Activated CD8-positive, alpha-beta memory T cell treated with anti-CD3 and anti-CD28 coated beads for 36 hours (primary cell): ENCODE measurements at regions not wholly inside any gene's neighbourhood (a gene's known extent, or its start where the extent isn't known, plus 50 kb on each side); places are given as distances from the start of the nearest gene placed in this dataset.
"Not testable (repeated sequence)": the region's sequence is repeated elsewhere in the genome, so short reads cannot be mapped to it uniquely, and the experiment has no call there.

Source experiments
- CTCF ChIA-PET: fragments of 350-600 bp; sonication (Branson Sonifier 250); formaldehyde crosslinking; loops from one replicate; lab custom pipeline; 2021; ENCODE audit warnings: antibody characterized with exemption; lab: Charles Lee
- POLR2A ChIA-PET: fragments of 350-600 bp; sonication (Branson Sonifier 250); formaldehyde crosslinking; loops from one replicate; lab custom pipeline; 2021; ENCODE audit warnings: antibody characterized with exemption; lab: Charles Lee

DNA sequence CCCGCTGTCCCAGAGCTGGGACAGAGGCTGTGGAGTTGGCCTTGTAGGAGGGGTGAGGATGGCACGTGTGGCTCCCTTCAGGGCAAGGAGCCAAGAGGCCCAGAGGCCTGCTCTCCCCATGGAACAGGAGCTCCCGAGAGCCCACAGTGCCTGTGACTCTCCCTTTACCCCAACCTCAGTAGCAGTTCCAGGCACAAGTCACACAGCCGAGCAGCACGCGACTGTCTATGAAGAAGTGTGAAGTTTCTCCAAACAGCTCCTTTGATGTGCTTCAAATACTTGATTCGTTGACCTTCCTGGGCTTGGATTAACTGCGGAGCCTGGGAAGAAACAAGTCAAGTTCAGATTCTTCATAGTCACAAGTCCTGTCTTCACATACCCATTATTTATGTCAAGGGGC lies 208.7 kb downstream of the IRX2 start:
- ChIA-PET CTCF (no interaction called here), POLR2A (no interaction called here)

DNA sequence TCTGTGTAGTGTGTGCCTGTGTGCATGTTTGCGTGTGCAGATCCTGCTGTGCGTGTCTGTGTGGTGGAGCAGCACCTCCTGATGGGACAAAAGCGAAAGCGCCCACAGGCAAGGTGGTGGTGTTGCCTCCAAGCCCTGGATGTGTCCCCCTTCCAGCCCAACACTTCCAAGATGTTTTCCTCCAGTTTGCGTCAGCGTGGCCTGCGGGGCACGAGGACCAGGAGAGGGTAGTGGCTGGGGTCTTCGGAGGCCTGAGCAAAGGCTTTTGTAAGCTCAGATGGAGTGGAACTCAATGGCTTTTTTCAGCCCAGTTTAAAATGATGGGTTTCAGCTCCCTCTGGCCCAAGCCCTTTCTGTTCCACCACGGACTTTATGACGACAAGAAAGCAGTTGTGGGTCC lies 209.5 kb downstream of the IRX2 start:
- ChIA-PET POLR2A (no interaction called here), CTCF (no interaction called here)

DNA sequence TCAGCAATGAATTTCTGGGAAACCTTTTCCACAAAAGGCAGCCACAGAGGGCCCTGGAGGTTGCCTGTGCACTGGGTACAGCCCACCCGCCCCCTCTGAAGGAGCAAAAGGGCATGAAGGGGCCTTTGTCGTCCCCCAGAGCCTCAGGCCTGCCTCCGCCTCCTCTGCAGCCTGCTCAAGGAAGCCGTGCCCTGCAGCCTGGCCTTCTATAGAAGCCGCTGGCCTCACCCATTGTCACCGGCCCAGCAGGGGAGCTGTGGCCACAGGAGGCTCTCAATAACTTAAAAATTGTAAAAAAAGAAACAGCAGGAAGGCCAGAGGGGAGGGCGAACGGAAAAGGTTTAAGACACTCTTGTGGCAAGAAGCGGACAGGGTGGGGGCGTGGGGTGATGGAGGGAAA lies 213.3 kb downstream of the IRX2 start:
- ChIA-PET CTCF (no interaction called here), POLR2A (no interaction called here)

DNA sequence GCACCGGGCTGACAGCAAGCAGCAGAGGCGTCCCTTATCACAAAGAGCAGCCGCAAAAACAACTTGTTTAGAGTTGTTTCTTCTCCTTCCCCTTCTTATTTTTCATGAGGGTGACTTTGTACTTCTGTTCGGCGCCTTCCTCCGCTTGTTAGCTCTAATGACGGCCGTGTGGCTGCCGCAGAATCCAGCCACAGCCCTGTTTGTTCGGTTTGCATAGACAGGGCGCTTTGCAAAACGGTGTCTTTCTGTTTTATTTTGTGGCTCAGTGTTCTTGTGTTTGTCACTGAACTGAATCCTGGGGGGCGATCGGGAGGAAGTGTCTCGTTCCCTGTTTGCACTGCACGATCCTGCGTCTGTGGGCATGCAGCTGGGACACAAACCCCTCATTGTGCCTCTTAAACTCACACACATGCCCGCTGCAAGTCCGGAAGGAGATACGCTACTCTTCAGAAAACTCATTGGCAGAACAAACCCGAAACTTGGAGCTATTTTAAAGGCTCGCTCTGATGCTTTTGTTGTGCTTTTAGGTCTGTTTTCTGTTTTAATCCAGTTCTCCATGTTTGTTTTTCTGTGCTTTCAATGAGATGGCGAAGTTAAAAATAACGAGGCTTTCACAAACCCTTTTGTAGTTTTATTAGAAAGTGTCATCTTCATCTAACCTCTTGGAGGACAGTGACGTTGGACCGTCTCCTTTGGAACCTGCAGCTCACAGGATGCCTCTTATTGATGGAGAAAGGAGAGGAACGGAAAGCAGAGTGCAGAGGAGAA lies 213.9 kb downstream of the IRX2 start:
- ChIA-PET CTCF (no interaction called here), POLR2A (no interaction called here)

DNA sequence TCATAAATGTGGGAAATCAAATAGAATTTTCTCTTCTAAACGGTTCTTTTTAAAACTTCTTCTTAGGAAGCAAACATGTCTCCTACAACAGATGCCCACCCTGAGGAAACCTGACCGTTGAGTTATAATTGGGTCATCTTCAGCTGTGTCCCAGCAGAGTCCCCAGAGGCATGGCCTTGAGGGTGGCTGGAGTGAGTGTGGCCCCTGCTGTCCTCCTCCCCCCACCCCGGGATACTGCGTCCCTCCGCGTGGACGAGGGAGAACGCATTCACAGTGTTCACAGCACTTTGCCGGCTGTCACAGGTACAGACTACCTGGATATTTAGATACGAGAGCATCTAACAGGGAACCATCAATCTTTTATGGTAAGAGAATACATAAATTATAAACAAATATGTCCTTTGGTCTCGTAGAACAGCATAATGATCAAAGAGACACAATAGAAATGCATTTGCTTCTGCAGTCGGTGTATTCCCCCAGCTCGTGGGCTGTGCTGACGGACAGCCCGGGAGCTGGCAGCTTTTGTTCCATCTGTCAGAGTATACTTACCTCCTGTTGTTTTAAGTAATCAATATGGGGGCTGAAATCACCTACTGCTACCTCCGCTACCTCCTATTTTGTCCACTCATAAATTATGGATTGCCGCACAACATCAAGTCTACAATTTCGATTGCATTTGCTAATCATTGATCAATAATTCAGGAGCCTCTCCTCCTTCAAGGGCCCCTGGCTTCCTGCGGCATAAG lies 214.7 kb downstream of the IRX2 start:
- POLR2A ChIA-PET = no interaction called here
- CTCF ChIA-PET = no interaction called here

DNA sequence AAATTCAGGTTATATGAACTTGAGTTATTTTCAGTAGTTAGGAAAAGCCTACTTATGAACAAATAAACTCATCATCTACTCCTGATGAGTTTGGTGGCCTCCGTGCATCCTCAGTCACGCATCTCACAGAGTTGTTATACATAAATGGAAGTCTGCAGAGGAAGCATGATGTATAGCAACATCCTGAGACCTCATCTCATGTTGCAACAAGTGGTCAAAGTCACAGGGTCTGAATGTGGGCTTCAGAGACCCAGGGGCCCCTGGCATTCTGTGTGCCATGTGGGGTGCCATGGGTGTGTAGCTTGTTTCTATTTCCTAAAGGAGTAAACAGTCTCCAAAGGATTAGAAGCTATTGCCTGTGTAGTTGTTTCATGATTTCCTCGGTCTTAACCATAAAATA lies 216.5 kb downstream of the IRX2 start:
- ChIA-PET POLR2A (no interaction called here), CTCF (no interaction called here)

DNA sequence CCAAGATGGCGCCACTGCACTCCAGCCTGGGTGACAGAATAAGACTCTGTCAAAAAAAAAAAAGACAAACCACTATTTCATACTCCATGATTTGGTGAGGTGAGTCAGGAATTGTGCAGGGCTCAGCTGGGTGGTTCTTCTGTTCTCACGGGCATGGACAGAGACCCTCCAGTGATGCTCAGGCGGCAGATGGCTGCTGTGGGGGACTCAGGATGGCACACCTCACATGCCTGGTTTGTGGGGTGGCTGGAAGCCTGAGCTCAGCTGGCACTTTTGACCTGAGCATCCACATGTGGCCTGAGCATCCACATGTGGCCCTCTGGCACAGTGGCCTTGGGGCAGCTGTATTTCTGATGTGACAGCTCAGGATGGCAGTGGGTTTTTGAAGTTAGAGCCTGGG lies 217.2 kb downstream of the IRX2 start:
- CTCF ChIA-PET = no interaction called here
- POLR2A ChIA-PET = no interaction called here

DNA sequence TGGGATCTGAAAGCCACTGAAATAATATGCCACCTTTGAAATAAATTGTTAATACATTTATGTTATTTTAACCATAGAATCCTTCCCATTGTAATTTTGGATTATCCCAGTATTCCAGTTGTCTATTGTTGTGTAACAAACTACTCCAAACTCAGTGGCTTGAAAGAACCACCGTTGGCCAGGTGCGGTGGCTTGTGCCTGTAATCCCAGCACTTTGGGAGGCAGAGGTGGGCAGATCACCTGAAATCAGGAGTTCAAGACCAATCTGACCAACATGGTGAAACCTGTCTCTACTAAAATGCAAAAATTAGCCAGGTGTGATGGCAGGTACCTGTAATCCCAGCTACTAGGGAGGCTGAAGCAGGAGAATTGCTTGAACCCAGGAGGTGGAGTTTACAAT lies 217.6 kb downstream of the IRX2 start:
- POLR2A ChIA-PET, CTCF ChIA-PET: not testable (repeated sequence)

DNA sequence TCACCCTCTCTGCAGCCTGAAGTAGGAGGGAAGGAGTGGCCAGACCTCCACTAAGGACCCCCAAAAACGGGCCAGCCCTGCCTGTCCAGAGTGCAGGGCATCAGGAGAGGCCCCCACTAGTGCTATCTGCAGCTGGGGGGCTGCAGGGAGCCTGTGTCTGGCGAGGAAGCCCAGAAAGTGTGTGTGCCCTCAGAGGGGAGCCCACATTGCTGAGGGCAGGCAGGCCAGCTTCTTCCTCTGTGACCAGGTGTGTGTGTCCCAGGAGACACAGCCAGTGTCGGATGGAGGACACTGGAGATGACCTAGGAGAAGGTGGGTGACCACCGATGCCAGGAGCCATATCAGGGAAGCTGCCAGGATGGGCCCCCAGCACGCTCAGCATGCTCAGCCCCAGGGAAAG lies 218.7 kb downstream of the IRX2 start:
- ChIA-PET POLR2A (no interaction called here), CTCF (no interaction called here)

DNA sequence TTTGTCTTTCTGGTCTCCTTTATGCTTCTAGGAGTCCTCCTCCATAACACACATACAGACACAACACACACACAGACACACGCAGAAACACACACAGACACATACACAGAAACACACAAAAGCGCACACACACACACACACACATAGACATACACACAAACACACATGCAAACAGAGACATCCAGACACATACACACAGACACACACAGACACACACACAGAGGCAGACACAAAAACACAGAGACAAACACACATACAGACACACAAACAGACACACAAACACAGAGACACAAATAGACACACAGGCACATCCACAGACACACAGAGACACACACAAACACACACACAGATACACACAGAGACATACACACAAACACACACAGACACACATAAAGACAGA lies 220.2 kb downstream of the IRX2 start:
- ChIA-PET CTCF (no interaction called here), POLR2A (no interaction called here)

DNA sequence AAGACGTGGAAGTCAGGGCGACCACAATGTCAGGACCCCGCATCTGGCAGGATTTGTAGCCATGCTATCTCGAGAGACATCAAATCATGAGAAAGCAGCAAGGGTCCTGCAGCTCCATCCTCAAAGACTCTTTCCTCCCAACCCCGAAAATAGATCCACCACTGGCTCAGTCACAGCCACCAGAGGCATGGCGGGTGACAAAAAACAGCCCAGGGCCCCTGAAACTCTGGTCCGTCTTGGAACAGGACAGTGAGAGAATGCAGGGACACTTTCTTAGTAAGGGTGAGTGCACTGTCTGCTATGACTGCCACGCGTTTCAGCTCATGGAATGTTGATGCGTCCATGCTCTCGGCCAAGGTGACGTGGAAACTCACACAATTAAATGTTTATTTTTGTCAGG lies 220.9 kb downstream of the IRX2 start:
- ChIA-PET POLR2A (no interaction called here), CTCF (no interaction called here)

DNA sequence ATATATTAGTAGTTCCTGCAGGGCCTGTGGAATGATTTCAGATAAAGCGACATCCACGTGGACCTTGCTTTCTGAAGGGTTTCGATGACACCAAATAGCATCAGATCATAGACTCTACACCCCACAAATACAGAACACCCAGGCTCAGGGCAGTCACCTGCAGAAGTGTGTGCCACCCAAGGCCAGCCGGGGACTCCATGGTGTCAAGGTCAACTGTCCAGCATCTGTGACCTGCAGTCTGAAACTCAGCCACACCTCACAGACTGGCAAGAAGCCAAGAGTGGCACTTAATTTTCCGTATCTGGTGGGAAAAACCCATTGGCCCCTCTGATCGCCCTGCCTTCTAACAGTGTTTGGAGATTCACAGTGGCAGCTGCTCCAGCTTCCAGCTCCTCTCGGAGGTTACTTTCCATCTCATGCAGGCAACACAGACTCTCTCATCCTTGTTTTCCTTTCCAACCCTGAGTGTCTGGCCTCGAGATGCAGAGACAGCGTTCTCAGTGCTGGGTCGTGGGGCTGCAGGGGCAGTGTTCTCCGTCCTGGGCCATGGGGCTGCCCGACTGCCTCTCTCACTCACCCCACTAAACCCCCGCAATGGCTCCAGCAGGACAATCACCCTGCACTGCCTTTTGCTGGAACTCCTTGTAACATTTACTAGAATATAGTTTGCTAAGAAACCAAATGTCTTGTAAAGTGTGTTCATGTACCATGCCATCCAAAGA lies 221.9 kb downstream of the IRX2 start:
- ChIA-PET POLR2A (no interaction called here), CTCF (no interaction called here)

DNA sequence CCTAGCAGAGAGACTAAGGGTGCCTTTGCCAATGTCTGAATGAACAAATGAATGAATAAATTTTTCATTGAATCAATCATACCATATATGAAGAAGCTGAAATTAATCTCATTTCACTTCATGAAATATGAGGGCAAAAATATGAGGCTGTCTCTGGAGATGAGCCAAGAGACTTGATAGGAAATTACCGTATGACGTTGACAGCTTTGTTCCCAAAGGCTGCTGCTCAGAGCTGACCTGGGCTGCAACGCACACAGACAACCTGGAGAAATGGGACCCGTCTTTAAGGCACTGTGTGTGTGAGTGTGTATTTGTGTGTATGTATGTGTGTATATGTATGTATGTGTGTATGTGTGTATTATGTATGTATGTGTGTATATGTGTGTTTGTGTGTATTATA lies 226.1 kb downstream of the IRX2 start:
- ChIA-PET CTCF (no interaction called here), POLR2A (no interaction called here)

DNA sequence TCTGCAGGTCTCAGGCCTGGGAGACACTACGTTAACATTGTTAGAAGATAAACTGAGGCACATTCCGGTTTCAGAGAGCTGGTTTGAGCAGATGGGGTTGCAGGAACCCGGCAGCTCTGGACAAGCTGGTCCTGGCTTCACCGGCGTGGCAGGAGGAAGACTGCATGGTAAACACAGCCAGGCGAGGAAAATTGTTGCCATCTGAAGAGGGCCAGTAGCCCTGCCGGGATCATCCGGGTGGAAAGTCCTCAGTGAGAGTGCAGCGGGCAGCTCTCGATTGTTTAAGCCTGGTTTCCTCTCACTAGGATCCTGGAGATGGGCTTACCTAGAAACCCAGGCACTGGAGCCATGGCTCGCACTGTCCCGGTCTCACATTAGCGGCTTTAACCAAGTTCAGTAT lies 226.9 kb downstream of the IRX2 start:
- CTCF ChIA-PET = no interaction called here

DNA sequence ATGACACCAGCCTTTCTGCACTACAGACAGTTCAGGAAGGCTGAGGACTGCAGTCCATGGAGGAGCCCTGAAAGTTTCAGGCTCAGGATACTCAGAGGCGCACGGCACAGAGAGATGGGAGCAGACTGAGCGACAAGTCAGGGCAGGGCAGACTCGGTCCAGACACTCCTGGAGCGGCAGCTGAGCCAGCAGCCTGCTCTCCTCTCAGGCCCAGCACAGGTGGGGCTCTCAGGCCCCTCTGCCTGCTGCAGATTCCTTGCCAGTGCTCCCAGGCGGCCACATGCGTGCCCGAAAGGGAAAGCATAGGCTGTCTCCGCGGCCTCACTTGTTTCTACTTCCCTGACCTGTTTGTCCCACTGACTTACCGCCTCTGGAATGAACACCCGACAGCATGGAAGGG lies 228.3 kb downstream of the IRX2 start:
- POLR2A ChIA-PET = no interaction called here
- CTCF ChIA-PET = no interaction called here

More for the DNA sequence above, 226.9 kb downstream of the IRX2 start:
- POLR2A ChIA-PET = no interaction called here

DNA sequence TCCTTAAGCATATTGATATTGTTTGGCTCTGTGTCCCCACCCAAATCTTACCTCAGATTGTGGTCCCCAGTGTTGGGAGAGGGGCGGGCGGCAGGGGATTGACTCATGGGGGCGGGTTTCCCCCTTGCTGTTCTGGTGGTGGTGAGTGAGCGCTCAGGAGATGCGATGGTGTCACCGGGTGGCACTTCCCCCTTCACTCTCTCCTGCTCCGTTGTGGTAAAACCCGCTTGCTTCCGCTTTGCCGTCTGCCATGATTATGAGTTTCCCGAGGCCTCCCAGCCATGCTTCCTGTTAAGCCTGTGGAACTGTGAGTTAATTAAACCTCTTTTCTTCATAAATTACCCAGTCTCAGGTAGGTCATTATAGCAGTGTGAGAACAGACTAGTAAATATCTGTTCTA lies 229.1 kb downstream of the IRX2 start:
- ChIA-PET POLR2A (no interaction called here), CTCF (no interaction called here)

DNA sequence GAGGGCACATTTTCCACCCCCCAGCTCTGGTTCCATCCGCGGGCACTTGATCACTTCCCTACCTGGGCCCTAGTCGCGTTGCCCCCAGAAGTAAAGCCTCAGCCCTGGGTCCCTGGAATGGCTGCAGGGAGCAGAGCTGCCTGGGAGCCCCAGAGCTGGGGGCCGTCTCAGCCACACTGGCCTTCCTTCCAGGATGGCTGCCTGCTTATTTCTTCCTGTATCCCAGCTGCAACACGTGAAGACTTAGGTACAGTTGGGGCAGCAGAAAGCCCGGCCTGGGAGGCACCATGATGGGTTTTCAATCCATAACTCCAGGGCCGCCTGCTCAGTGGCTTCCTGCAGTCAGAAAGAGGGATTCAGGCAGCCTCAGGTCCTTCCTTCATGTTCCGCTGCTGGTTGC lies 232.3 kb downstream of the IRX2 start:
- CTCF ChIA-PET = no interaction called here
- POLR2A ChIA-PET = no interaction called here

DNA sequence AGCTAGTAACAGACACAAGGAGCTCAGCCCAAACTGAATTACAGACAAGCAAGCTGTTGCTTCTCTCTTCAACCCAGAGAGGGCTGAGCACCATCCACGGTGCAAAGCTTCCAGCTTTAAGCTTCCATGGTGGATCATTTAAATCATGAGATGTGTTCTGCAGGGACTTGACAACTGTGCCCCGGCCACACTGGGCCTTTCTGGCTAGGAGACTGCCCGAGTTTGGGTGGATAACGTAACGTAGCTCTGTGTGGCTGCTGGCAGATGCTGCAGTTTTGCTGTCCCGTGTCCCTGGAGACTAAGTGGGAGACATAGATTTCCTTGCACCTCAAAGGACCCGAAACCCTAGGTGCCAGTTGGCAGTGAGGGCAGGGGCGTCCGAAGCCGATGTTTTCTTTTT lies 234.0 kb downstream of the IRX2 start:
- ChIA-PET CTCF (no interaction called here), POLR2A (no interaction called here)

DNA sequence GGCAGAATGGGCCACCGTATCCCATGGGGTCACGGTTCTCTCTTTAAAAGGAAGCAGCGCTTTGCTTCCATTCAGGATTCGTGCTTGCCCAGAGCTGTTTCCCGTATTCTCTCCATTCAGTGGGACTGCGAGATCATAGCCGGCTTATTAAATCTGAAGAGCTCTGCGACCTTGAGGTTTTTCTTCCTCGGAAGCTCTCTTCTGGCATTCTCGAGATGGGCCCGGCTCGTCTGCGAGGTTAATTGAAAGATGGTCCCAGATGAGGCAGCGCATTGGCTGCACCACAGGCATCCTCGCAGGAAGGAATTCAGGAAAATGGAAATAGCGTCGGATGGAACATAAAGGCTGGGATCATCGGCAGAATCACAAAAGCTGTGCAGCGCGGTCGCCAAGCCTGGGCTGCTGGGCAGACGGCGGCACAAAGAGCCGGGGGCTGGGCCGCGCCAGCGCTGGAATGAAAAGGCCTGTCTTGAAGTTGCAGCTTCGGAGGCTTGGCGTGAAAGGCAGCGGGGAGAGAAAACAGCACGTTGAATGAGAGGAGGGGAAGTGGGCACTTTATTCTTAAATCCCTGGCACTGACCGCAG lies 236.2 kb downstream of the IRX2 start:
- POLR2A ChIA-PET = no interaction called here

DNA sequence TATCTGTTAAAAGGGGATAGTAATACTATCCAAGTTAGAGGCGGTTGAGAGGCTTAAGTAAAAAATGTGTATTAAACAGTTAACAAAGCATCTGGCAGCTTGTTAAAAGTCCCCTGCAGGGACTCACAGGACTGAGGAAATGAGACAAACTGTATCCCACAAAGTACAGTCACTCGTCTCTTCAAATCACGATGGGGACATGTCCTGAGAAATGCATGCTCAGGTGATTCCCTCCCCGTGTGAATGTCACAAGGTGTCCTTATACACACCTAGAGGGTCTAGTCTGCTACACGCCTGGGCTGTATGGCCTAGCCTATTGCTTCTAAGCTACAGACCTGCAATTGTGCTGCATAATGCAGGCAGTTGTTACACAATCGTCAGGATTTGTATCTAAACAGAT lies 237.0 kb downstream of the IRX2 start:
- ChIA-PET POLR2A (no interaction called here), CTCF (no interaction called here)

More for the DNA sequence above, 236.2 kb downstream of the IRX2 start:
- CTCF ChIA-PET = no interaction called here
